ENCODE measurements at regions not wholly inside any gene's neighbourhood (a gene's known extent, or its start where the extent isn't known, plus 50 kb on each side); places are given as distances from the start of the nearest gene placed in this dataset.

DNA sequence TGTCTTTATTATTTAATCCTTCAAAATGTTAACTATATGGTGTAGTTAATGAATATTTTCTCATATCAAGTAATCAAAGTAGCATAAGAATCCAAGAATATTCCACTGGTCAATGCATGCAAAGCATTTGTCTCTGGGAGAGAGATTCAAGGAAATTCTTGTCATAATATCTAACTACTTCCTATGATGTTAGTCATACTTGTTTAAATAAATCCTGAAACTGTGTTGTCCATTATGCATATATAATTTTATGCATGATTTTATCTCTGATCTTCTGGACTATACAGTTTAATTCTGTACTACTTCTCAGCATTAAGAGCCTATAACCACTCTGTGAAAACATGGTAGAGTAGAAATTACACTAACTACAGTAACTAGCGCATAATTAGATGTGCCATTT, 388.3 kb downstream of the NR4A2 start:
- no CpG with 5 or more reads among the region's 1 CpG for WGBS
- DNase-seq = no peak

DNA sequence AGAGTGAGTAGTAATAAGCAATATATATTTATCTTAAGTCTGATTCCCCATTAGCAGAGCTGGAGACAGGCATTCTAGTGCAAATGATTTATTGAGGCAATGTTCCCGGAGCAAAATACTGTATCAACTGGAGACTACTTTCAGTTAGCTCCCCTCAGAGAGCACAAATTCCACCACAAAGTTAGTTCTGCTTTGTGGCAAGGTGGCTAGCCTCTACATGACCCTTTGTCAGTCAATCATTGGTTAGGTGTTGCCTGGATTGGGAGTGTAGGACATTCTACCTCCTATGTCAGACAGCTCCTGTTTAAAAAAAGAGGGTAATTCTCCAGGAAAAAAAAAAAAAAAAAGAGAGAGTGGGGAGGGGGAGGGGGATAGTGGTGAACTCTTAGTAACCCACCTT, 402.2 kb downstream of the NR4A2 start:
- no peak overlapping the region for H4K8ac ChIP-seq (ENCODE audit: low read length)
- H2AK5ac ChIP-seq (ENCODE audit: low read length, severe bottlenecking) = no peak overlapping the region
- no peaks in the 10 kb centered on the region for H3K79me1 ChIP-seq (replicated peaks; ENCODE audit: low read length, poor library complexity, severe bottlenecking)
- no peaks in the 10 kb centered on the region for H3K4me1 ChIP-seq (ENCODE audit: control insufficient read depth, insufficient read depth, low read depth, low read length)
- H4K91ac ChIP-seq (ENCODE audit: low read length) = no peak overlapping the region
- no peak overlapping the region for H2BK5ac ChIP-seq (ENCODE audit: low read depth, low read length, poor library complexity, severe bottlenecking)
- H3K27me3 ChIP-seq (ENCODE audit: control insufficient read depth in 1 of 2, insufficient read depth in 1 of 2, low read length in 2 of 2) = no peaks in the 10 kb centered on the region
- no peak for DNase-seq
- no peaks in the 10 kb centered on the region for H3K36me3 ChIP-seq (ENCODE audit: control insufficient read depth in 1 of 2, insufficient read depth in 2 of 2, low read depth in 1 of 2, low read length in 2 of 2)
- H2BK15ac ChIP-seq (ENCODE audit: low read depth, poor library complexity, severe bottlenecking) = no peak overlapping the region
- WGBS = 63% methylated on average over 1 of the region's 1 CpG
- H2AFZ ChIP-seq (ENCODE audit: low read depth, low read length) = no peak overlapping the region
- H3K9me3 ChIP-seq (ENCODE audit: control insufficient read depth, low read length) = peaks cover 17% of the 10 kb centered on the region
- no peak overlapping the region for H3K4me2 ChIP-seq (ENCODE audit: low read length, poor library complexity, severe bottlenecking)
- H3K23ac ChIP-seq (ENCODE audit: low read length in 2 of 2) = no peak overlapping the region
- H3K4me3 ChIP-seq (ENCODE audit: insufficient read depth in 1 of 2, low read depth in 1 of 2, low read length in 2 of 2) = no peak overlapping the region
- H3K4ac ChIP-seq (ENCODE audit: low read depth in 1 of 2, low read length in 2 of 2) = no peak overlapping the region
- H3K18ac ChIP-seq (ENCODE audit: low read depth in 1 of 2, low read length in 2 of 2) = no peak overlapping the region
- H3K27ac ChIP-seq (ENCODE audit: low read length, poor library complexity, severe bottlenecking) = no peak overlapping the region
- H2BK120ac ChIP-seq (ENCODE audit: low read depth, low read length) = no peak overlapping the region
- H3K9ac ChIP-seq (ENCODE audit: low read length) = no peak overlapping the region
- H3K14ac ChIP-seq (ENCODE audit: low read length in 2 of 2) = no peak overlapping the region
- H2BK12ac ChIP-seq (ENCODE audit: low read length in 2 of 2) = no peak overlapping the region

More for the DNA sequence above, 388.3 kb downstream of the NR4A2 start:
- no peak overlapping the region for H2BK120ac ChIP-seq (ENCODE audit: low read depth, low read length)
- H2BK15ac ChIP-seq (ENCODE audit: low read depth, poor library complexity, severe bottlenecking) = no peak overlapping the region
- no peaks in the 10 kb centered on the region for H3K27me3 ChIP-seq (ENCODE audit: control insufficient read depth in 1 of 2, insufficient read depth in 1 of 2, low read length in 2 of 2)
- H3K4me1 ChIP-seq (ENCODE audit: control insufficient read depth, insufficient read depth, low read depth, low read length) = no peaks in the 10 kb centered on the region
- no peak overlapping the region for H3K18ac ChIP-seq (ENCODE audit: low read depth in 1 of 2, low read length in 2 of 2)
- no peaks in the 10 kb centered on the region for H3K36me3 ChIP-seq (ENCODE audit: control insufficient read depth in 1 of 2, insufficient read depth in 2 of 2, low read depth in 1 of 2, low read length in 2 of 2)
- H3K4me3 ChIP-seq (ENCODE audit: insufficient read depth in 1 of 2, low read depth in 1 of 2, low read length in 2 of 2) = no peak overlapping the region
- no peak overlapping the region for H2AK5ac ChIP-seq (ENCODE audit: low read length, severe bottlenecking)
- no peak overlapping the region for H2BK12ac ChIP-seq (ENCODE audit: low read length in 2 of 2)
- no peak overlapping the region for H2BK5ac ChIP-seq (ENCODE audit: low read depth, low read length, poor library complexity, severe bottlenecking)
- no peak overlapping the region for H4K8ac ChIP-seq (ENCODE audit: low read length)
- H3K14ac ChIP-seq (ENCODE audit: low read length in 2 of 2) = no peak overlapping the region
- no peak overlapping the region for H3K27ac ChIP-seq (ENCODE audit: low read length, poor library complexity, severe bottlenecking)
- H3K23ac ChIP-seq (ENCODE audit: low read length in 2 of 2) = no peak overlapping the region
- no peak overlapping the region for H3K9ac ChIP-seq (ENCODE audit: low read length)
- no peak overlapping the region for H2AFZ ChIP-seq (ENCODE audit: low read depth, low read length)
- H4K91ac ChIP-seq (ENCODE audit: low read length) = no peak overlapping the region
- H3K4me2 ChIP-seq (ENCODE audit: low read length, poor library complexity, severe bottlenecking) = no peak overlapping the region
- H3K9me3 ChIP-seq (ENCODE audit: control insufficient read depth, low read length) = peaks cover 7% of the 10 kb centered on the region
- no peak overlapping the region for H3K4ac ChIP-seq (ENCODE audit: low read depth in 1 of 2, low read length in 2 of 2)
- no peaks in the 10 kb centered on the region for H3K79me1 ChIP-seq (replicated peaks; ENCODE audit: low read length, poor library complexity, severe bottlenecking)

DNA sequence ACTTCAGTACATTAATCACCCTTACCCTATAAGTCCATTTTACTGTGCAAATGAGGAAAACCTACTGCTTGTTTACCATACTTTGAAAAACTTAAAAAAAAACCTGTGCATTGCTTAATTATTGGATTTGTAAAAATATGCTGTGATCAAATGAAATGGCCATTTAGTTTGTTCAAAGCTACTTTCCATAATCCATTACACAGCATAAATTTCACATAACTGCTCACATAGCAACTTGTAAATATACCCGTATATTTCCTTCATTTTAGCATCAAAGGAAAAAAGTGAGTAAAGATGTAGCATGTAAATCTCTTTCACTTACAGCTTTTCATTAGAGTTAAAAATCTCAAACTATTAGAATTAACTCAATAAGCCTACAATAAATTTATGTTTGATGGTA, 415.1 kb downstream of the NR4A2 start:
- no peaks in the 10 kb centered on the region for H3K79me1 ChIP-seq (replicated peaks; ENCODE audit: low read length, poor library complexity, severe bottlenecking)
- no peak overlapping the region for H3K9ac ChIP-seq (ENCODE audit: low read length)
- no peak overlapping the region for H3K14ac ChIP-seq (ENCODE audit: low read length in 2 of 2)
- no peak overlapping the region for H2BK5ac ChIP-seq (ENCODE audit: low read depth, low read length, poor library complexity, severe bottlenecking)
- no peak overlapping the region for H3K4me3 ChIP-seq (ENCODE audit: insufficient read depth in 1 of 2, low read depth in 1 of 2, low read length in 2 of 2)
- no peak overlapping the region for H3K18ac ChIP-seq (ENCODE audit: low read depth in 1 of 2, low read length in 2 of 2)
- no peaks in the 10 kb centered on the region for H3K36me3 ChIP-seq (ENCODE audit: control insufficient read depth in 1 of 2, insufficient read depth in 2 of 2, low read depth in 1 of 2, low read length in 2 of 2)
- H4K8ac ChIP-seq (ENCODE audit: low read length) = no peak overlapping the region
- WGBS = no CpG with 5 or more reads among the region's 1 CpG
- no peak overlapping the region for H3K4me2 ChIP-seq (ENCODE audit: low read length, poor library complexity, severe bottlenecking)
- H3K4me1 ChIP-seq (ENCODE audit: control insufficient read depth, insufficient read depth, low read depth, low read length) = no peaks in the 10 kb centered on the region
- H2BK15ac ChIP-seq (ENCODE audit: low read depth, poor library complexity, severe bottlenecking) = no peak overlapping the region
- no peak overlapping the region for H3K27ac ChIP-seq (ENCODE audit: low read length, poor library complexity, severe bottlenecking)
- no peak overlapping the region for H3K4ac ChIP-seq (ENCODE audit: low read depth in 1 of 2, low read length in 2 of 2)
- H3K27me3 ChIP-seq (ENCODE audit: control insufficient read depth in 1 of 2, insufficient read depth in 1 of 2, low read length in 2 of 2) = no peaks in the 10 kb centered on the region
- no peak for DNase-seq
- H3K23ac ChIP-seq (ENCODE audit: low read length in 2 of 2) = no peak overlapping the region
- H4K91ac ChIP-seq (ENCODE audit: low read length) = no peak overlapping the region
- H2BK120ac ChIP-seq (ENCODE audit: low read depth, low read length) = no peak overlapping the region
- H2AK5ac ChIP-seq (ENCODE audit: low read length, severe bottlenecking) = no peak overlapping the region
- no peaks in the 10 kb centered on the region for H3K9me3 ChIP-seq (ENCODE audit: control insufficient read depth, low read length)
- H2AFZ ChIP-seq (ENCODE audit: low read depth, low read length) = no peak overlapping the region
- no peak overlapping the region for H2BK12ac ChIP-seq (ENCODE audit: low read length in 2 of 2)

DNA sequence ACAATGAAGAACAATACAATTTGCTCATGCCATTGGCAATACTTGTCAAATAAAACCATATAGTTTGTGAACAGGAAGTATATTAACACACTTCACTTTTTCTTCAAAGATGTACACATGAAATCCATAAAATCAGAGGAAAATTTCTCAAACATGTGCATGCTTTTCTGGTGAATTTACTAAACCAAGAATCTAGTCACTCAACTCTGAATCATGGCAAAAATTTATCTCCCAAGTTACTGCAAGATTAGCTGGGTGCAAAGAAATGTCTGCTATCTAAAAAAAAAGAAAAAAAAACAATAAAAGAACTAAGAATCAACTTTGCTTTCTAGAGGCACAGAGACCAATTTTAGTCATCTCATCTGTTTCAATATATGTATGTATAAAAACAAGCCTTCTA, 419.2 kb downstream of the NR4A2 start:
- H3K36me3 ChIP-seq (ENCODE audit: control insufficient read depth in 1 of 2, insufficient read depth in 2 of 2, low read depth in 1 of 2, low read length in 2 of 2) = no peaks in the 10 kb centered on the region
- no peak overlapping the region for H3K14ac ChIP-seq (ENCODE audit: low read length in 2 of 2)
- H3K9me3 ChIP-seq (ENCODE audit: control insufficient read depth, low read length) = no peaks in the 10 kb centered on the region
- H2AFZ ChIP-seq (ENCODE audit: low read depth, low read length) = no peak overlapping the region
- H4K8ac ChIP-seq (ENCODE audit: low read length) = no peak overlapping the region
- H4K91ac ChIP-seq (ENCODE audit: low read length) = no peak overlapping the region
- no peak overlapping the region for H3K4me2 ChIP-seq (ENCODE audit: low read length, poor library complexity, severe bottlenecking)
- no peak overlapping the region for H3K4ac ChIP-seq (ENCODE audit: low read depth in 1 of 2, low read length in 2 of 2)
- no peak overlapping the region for H3K4me3 ChIP-seq (ENCODE audit: insufficient read depth in 1 of 2, low read depth in 1 of 2, low read length in 2 of 2)
- no peaks in the 10 kb centered on the region for H3K4me1 ChIP-seq (ENCODE audit: control insufficient read depth, insufficient read depth, low read depth, low read length)
- H3K18ac ChIP-seq (ENCODE audit: low read depth in 1 of 2, low read length in 2 of 2) = no peak overlapping the region
- DNase-seq = no peak
- H3K79me1 ChIP-seq (replicated peaks; ENCODE audit: low read length, poor library complexity, severe bottlenecking) = no peaks in the 10 kb centered on the region
- no peak overlapping the region for H2BK120ac ChIP-seq (ENCODE audit: low read depth, low read length)
- no peak overlapping the region for H2BK15ac ChIP-seq (ENCODE audit: low read depth, poor library complexity, severe bottlenecking)
- H3K27ac ChIP-seq (ENCODE audit: low read length, poor library complexity, severe bottlenecking) = no peak overlapping the region
- H2BK12ac ChIP-seq (ENCODE audit: low read length in 2 of 2) = no peak overlapping the region
- no peak overlapping the region for H3K23ac ChIP-seq (ENCODE audit: low read length in 2 of 2)
- H2BK5ac ChIP-seq (ENCODE audit: low read depth, low read length, poor library complexity, severe bottlenecking) = no peak overlapping the region
- H3K9ac ChIP-seq (ENCODE audit: low read length) = no peak overlapping the region
- no peak overlapping the region for H2AK5ac ChIP-seq (ENCODE audit: low read length, severe bottlenecking)
- no peaks in the 10 kb centered on the region for H3K27me3 ChIP-seq (ENCODE audit: control insufficient read depth in 1 of 2, insufficient read depth in 1 of 2, low read length in 2 of 2)
